ENCODE measurements at regions not wholly inside any gene's neighbourhood (a gene's known extent, or its start where the extent isn't known, plus 50 kb on each side); places are given as distances from the start of the nearest gene placed in this dataset.

- TF ChIP-seq POLR2A (IDR thresholded peaks at IDR 0.05; ENCODE audit: low read length) (no peak), GATA1 (IDR thresholded peaks at IDR 0.05; ENCODE audit: low read depth, low read length) (no peak)
Measured at GRCh38 chr3:73738711-73739110, 114.0 kb upstream of the PDZRN3 start.
